HEK293T (cell line): ENCODE measurements at regions not wholly inside any gene's neighbourhood (a gene's known extent, or its start where the extent isn't known, plus 50 kb on each side); places are given as distances from the start of the nearest gene placed in this dataset.

Experiments
- ARNT ChIP-seq: fragments of 450-650 bp; IDR thresholded peaks from 2 replicates; pipeline ENCODE4 v1.6.1; 2017; ENCODE audit warnings: mild to moderate bottlenecking
- BHLHE40 ChIP-seq: fragments of 450-650 bp; IDR thresholded peaks from 2 replicates; pipeline ENCODE4 v1.6.1; 2016; ENCODE audit warnings: mild to moderate bottlenecking, moderate library complexity, borderline replicate concordance
- CTBP1 ChIP-seq: fragments of 450-650 bp; IDR thresholded peaks from 2 replicates; pipeline ENCODE4 v1.6.1; 2016; ENCODE audit warnings: borderline replicate concordance
- ELF4 ChIP-seq: fragments of 450-650 bp; IDR thresholded peaks from 2 replicates; pipeline ENCODE4 v1.6.1; 2017; ENCODE audit warnings: antibody characterized with exemption
- FOXA1 ChIP-seq: fragments of 450-650 bp; IDR thresholded peaks from 2 replicates; pipeline ENCODE4 v1.6.1; 2016; ENCODE audit warnings: mild to moderate bottlenecking
- HDGF ChIP-seq: fragments of 450-650 bp; IDR thresholded peaks from 2 replicates; pipeline ENCODE4 v1.6.1; 2017; ENCODE audit warnings: antibody characterized with exemption, borderline replicate concordance
- SP1 ChIP-seq: fragments of 450-650 bp; IDR thresholded peaks from 2 replicates; pipeline ENCODE4 v1.6.1; 2017
- SUZ12 ChIP-seq: fragments of 450-650 bp; IDR thresholded peaks from 2 replicates; pipeline ENCODE4 v1.6.1; 2016; ENCODE audit warnings: mild to moderate bottlenecking
- TARDBP ChIP-seq: fragments of 450-650 bp; IDR thresholded peaks from 2 replicates; pipeline ENCODE4 v1.6.1; 2016
- ZNF384 ChIP-seq: fragments of 450-650 bp; IDR thresholded peaks from 2 replicates; pipeline ENCODE4 v1.6.1; 2016

DNA sequence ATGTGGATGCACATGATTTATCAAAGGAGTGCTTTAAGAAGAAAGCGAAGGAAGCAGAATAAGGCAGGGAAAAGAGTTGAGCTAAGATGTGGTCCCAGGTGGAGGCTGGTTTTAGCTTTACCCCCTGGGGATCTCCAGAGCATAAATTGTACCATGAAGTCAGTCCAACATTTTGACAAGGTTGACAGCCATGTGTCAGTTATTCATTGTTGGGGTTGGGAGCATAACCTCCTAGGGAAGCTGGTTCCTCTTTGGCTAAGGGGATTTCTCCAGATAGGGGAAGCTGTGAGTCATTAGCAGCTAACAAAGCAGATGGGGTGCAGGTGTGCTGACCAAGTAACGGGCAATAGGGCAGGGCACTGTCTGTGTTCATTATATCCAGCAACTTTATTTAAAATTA lies 123.7 kb upstream of the IGSF10 start:
- TF ChIP-seq TARDBP, result no peak
- TF ChIP-seq FOXA1, result no peak
- TF ChIP-seq CTBP1, result no peak
- no peak for TF ChIP-seq ELF4
- no peak for TF ChIP-seq SP1
- TF ChIP-seq SUZ12, result no peak
- no peak for TF ChIP-seq BHLHE40
- no peak for TF ChIP-seq HDGF
- TF ChIP-seq ZNF384, result no peak
- TF ChIP-seq ARNT, result no peak
